ENCODE measurements at regions not wholly inside any gene's neighbourhood (a gene's known extent, or its start where the extent isn't known, plus 50 kb on each side); places are given as distances from the start of the nearest gene placed in this dataset.

DNA sequence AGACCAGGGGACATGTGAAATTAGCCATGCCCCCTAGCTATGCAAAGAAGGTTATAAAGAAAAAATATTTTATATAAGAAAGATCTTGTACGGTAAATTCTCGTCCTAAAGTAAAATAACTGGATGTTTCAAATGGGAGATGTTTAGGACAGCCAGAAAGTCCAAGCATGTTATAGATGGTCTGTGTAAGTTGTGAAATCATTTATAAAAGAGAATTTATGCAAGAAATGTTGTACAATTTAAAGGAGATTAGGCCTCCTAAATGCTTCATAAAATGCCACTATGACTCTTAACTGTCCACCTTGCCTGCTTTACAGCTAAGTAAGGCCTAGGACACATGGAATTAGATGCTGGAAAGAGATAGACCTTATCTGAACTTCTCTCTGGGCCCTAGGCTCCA lies 118.1 kb upstream of the POGK start:
- Histone ChIP-seq H3K4me3 (replicated peaks in 1 of 3; ENCODE audit: insufficient read depth in 1 of 3, low read depth in 2 of 3, low read length in 3 of 3) (no peak overlapping the region), H3K9ac (ENCODE audit: insufficient read depth, low read depth, low read length) (no peak overlapping the region), H3K4me2 (ENCODE audit: low read depth, low read length) (no peak overlapping the region), H3K79me2 (ENCODE audit: insufficient read depth, low read length) (no peaks in the 10 kb centered on the region), H4K20me1 (ENCODE audit: insufficient read depth, low read length) (no peaks in the 10 kb centered on the region), H2AFZ (ENCODE audit: low read length) (no peak overlapping the region), H3K4me1 (ENCODE audit: insufficient read depth, low read length) (no peaks in the 10 kb centered on the region), H3K27ac (ENCODE audit: extremely low read length, insufficient read depth, low read length) (no peak overlapping the region), H3K27me3 (ENCODE audit: control insufficient read depth in 1 of 2, insufficient read depth in 2 of 2, low read length in 2 of 2) (no peaks in the 10 kb centered on the region; a peak in 1 of 5 replicates), H3K9me3 (ENCODE audit: low read length) (peaks cover 73% of the 10 kb centered on the region), H3K36me3 (replicated peaks in 1 of 2; ENCODE audit: control insufficient read depth in 1 of 2, insufficient read depth in 2 of 2, low read length in 2 of 2) (no peaks in the 10 kb centered on the region)
- FAIRE-seq: no peak
- POLR2A ChIA-PET: no interaction called here
- ATAC-seq: no peak
- in situ Hi-C loops (cut with HindIII; ENCODE audit: extremely low pct_ligation_motif_present, low pct_unique_long_range_greater_than_20kb) (no loop called here), intact Hi-C loops (cut with micrococcal nuclease; ENCODE audit: unreplicated experiment) (no loop called here)
- BruUV-seq (replicated peaks): no TSS peak
- no peak for DNase-seq (ENCODE audit: low spot score)
- TF ChIP-seq ZNF724P (CRISPR knock-in tag; IDR thresholded peaks at IDR 0.05; ENCODE audit: borderline replicate concordance): peak; percentile 90; the same call in 1 of the 2 replicates
- peak; percentile 63 for TF ChIP-seq ZFP36 (IDR thresholded peaks at IDR 0.05; ENCODE audit: borderline replicate concordance, low read depth, low read length, partially characterized antibody)
- TF ChIP-seq ZEB1 (IDR thresholded peaks at IDR 0.05; ENCODE audit: insufficient replicate concordance, low read depth): no peak
- CTCF ChIA-PET (ENCODE audit: low intra/inter-chr PET ratio, low total read pairs): no interaction called here
- 5% methylated on average over 2 of the region's 2 CpGs for WGBS (ENCODE audit: low lambda C conversion rate)

GRCh38 chr1:166730299-166730888 lies 108.9 kb upstream of the POGK start:
- DNase-seq (ENCODE audit: low spot score): no peak
- Histone ChIP-seq H3K9me3 (ENCODE audit: low read length) (peaks cover 53% of the 10 kb centered on the region), H3K27ac (ENCODE audit: extremely low read length, insufficient read depth, low read length) (no peak overlapping the region), H3K27me3 (ENCODE audit: control insufficient read depth in 1 of 2, insufficient read depth in 2 of 2, low read length in 2 of 2) (no peaks in the 10 kb centered on the region), H3K4me2 (ENCODE audit: low read depth, low read length) (no peak overlapping the region), H3K79me2 (ENCODE audit: insufficient read depth, low read length) (no peaks in the 10 kb centered on the region), H2AFZ (ENCODE audit: low read length) (no peak overlapping the region), H3K36me3 (replicated peaks in 1 of 2; ENCODE audit: control insufficient read depth in 1 of 2, insufficient read depth in 2 of 2, low read length in 2 of 2) (no peaks in the 10 kb centered on the region), H3K9ac (ENCODE audit: insufficient read depth, low read depth, low read length) (no peak overlapping the region), H4K20me1 (ENCODE audit: insufficient read depth, low read length) (no peaks in the 10 kb centered on the region), H3K4me1 (ENCODE audit: insufficient read depth, low read length) (no peaks in the 10 kb centered on the region), H3K4me3 (replicated peaks in 1 of 3; ENCODE audit: insufficient read depth in 1 of 3, low read depth in 2 of 3, low read length in 3 of 3) (no peak overlapping the region)
- BruUV-seq (replicated peaks): no TSS peak
- CTCF ChIA-PET (ENCODE audit: low intra/inter-chr PET ratio, low total read pairs): no interaction called here
- POLR2A ChIA-PET: no interaction called here
- FAIRE-seq: no peak
- in situ Hi-C loops (cut with HindIII; ENCODE audit: extremely low pct_ligation_motif_present, low pct_unique_long_range_greater_than_20kb) (no loop called here), intact Hi-C loops (cut with micrococcal nuclease; ENCODE audit: unreplicated experiment) (no loop called here)
- WGBS (ENCODE audit: low lambda C conversion rate): 0% methylated on average over 1 of the region's 1 CpG
- ATAC-seq: no peak
- TF ChIP-seq ZNF660 (CRISPR knock-in tag; IDR thresholded peaks at IDR 0.05; ENCODE audit: borderline replicate concordance, low read depth) (no peak), NAIF1 (CRISPR knock-in tag; IDR thresholded peaks at IDR 0.05; ENCODE audit: borderline replicate concordance) (no peak), DBP (CRISPR knock-in tag; IDR thresholded peaks at IDR 0.05; ENCODE audit: not compliant biosample characterization) (no peak), CEBPZ (IDR thresholded peaks at IDR 0.05; ENCODE audit: low read length) (no peak), MATR3 (CRISPR knock-in tag; IDR thresholded peaks at IDR 0.05) (no peak), MIER3 (CRISPR knock-in tag; IDR thresholded peaks at IDR 0.05; ENCODE audit: borderline replicate concordance) (no peak), BCLAF1 (IDR thresholded peaks at IDR 0.05) (no peak), SMARCC2 (IDR thresholded peaks at IDR 0.05) (no peak), TMF1 (CRISPR knock-in tag; IDR thresholded peaks at IDR 0.05; ENCODE audit: low read depth) (no peak)

All from HepG2 (cell line).